NCI-H2196 treated with DMSO at 0.1 percent for 48 hours (cell line): ENCODE measurements at regions not wholly inside any gene's neighbourhood (a gene's known extent, or its start where the extent isn't known, plus 50 kb on each side); places are given as distances from the start of the nearest gene placed in this dataset.

Source experiments
- DNase-seq: peaks from one replicate; lab custom pipeline; 2025; ENCODE audit not compliant: unreplicated experiment; lab: John Stamatoyannopoulos, UW

GRCh38 chr9:79880626-79881025 lies 308.9 kb downstream of the TLE4 start:
- DNase-seq, result no peak

- DNase-seq, result no peak
These were observed 306.3 kb downstream of the TLE4 start for GRCh38 chr9:79877943-79878602.

- no peak for DNase-seq
These were observed 296.9 kb downstream of the TLE4 start for GRCh38 chr9:79868567-79869189.

- DNase-seq, result no peak
These were observed 291.4 kb downstream of the TLE4 start for GRCh38 chr9:79862921-79863890.

GRCh38 chr9:79858508-79858907 lies 286.7 kb downstream of the TLE4 start:
- DNase-seq, result no peak

GRCh38 chr9:79857188-79857587 lies 285.4 kb downstream of the TLE4 start:
- DNase-seq, result no peak

- no peak for DNase-seq
These were observed 275.3 kb downstream of the TLE4 start for GRCh38 chr9:79847074-79847473.

- no peak for DNase-seq
These were observed 258.0 kb downstream of the TLE4 start for GRCh38 chr9:79829566-79830302.

GRCh38 chr9:79824265-79824664 lies 252.5 kb downstream of the TLE4 start:
- DNase-seq, result no peak

GRCh38 chr9:79817438-79818004 lies 245.8 kb downstream of the TLE4 start:
- DNase-seq, result no peak

GRCh38 chr9:79813258-79813638 lies 241.5 kb downstream of the TLE4 start:
- DNase-seq, result no peak

- DNase-seq, result no peak
These were observed 240.9 kb downstream of the TLE4 start for GRCh38 chr9:79812507-79813257.

GRCh38 chr9:79812099-79812498 lies 240.3 kb downstream of the TLE4 start:
- DNase-seq, result no peak

GRCh38 chr9:79809931-79810330 lies 238.2 kb downstream of the TLE4 start:
- DNase-seq, result no peak

- no peak for DNase-seq
These were observed 237.6 kb downstream of the TLE4 start for GRCh38 chr9:79809316-79809876.

GRCh38 chr9:79807971-79808370 lies 236.2 kb downstream of the TLE4 start:
- DNase-seq, result no peak

- DNase-seq, result no peak
These were observed 234.3 kb downstream of the TLE4 start for GRCh38 chr9:79806086-79806485.

- DNase-seq, result no peak
These were observed 229.7 kb downstream of the TLE4 start for GRCh38 chr9:79801459-79801858.

GRCh38 chr9:79800578-79800977 lies 228.8 kb downstream of the TLE4 start:
- no peak for DNase-seq
